BE2C (cell line): ENCODE measurements at regions not wholly inside any gene's neighbourhood (a gene's known extent, or its start where the extent isn't known, plus 50 kb on each side); places are given as distances from the start of the nearest gene placed in this dataset.

ENCODE experiments used
- DNase-seq: peaks from one replicate; pipeline ENCODE4 v3.0.0-alpha.2; 2020
- H3K27me3 ChIP-seq: fragments of 250-450 bp; sonication (Bioruptor Pico); 2 replicates; pipeline ENCODE4 v1.5.1; 2020; ENCODE audit warnings: mild to moderate bottlenecking
- H3K36me3 ChIP-seq: fragments of 250-450 bp; sonication (Bioruptor Pico); 2 replicates; pipeline ENCODE4 v1.5.1; 2020; ENCODE audit warnings: mild to moderate bottlenecking
- H3K4me1 ChIP-seq: fragments of 250-450 bp; sonication (Bioruptor Pico); 2 replicates; pipeline ENCODE4 v1.5.1; 2020
- H3K4me3 ChIP-seq: 2 replicates; pipeline ENCODE4 v1.5.1; 2011; ENCODE audit warnings: low read depth, low read length
- H3K9me3 ChIP-seq: fragments of 250-450 bp; sonication (Bioruptor Pico); 2 replicates; pipeline ENCODE4 v1.5.1; 2020
- TF ChIP-seq, protein P1 (sequence below): IDR thresholded peaks from 2 replicates; pipeline ENCODE4 v1.5.1; 2012; ENCODE audit warnings: mild to moderate bottlenecking, low read depth, low read length

DNA sequence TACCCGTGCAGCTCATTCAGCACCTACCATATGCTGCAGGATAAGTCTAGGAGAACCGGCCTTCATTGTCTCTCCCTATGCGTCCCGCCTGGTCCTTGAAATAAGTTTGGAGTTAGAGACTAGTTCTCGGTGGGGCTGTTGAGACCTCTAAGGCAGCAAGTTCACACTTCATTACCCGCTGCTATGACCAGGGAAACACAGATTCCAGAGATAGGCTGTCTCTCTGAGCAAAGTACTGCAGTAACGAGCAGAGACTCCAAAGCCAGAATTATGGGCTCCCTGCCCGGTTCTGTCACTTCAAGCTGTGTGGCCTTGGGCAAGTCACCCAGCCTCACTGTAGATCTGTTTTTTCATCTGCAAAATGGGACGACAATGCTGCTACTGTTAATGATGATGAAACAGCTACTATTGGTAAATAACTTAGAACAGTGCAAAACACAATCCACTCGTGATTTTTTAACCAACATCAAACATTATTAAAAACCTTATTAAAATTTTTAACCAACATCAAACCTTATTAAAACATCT is 184.1 kb downstream of the USP12 start:
- TF ChIP-seq, protein P1, sequence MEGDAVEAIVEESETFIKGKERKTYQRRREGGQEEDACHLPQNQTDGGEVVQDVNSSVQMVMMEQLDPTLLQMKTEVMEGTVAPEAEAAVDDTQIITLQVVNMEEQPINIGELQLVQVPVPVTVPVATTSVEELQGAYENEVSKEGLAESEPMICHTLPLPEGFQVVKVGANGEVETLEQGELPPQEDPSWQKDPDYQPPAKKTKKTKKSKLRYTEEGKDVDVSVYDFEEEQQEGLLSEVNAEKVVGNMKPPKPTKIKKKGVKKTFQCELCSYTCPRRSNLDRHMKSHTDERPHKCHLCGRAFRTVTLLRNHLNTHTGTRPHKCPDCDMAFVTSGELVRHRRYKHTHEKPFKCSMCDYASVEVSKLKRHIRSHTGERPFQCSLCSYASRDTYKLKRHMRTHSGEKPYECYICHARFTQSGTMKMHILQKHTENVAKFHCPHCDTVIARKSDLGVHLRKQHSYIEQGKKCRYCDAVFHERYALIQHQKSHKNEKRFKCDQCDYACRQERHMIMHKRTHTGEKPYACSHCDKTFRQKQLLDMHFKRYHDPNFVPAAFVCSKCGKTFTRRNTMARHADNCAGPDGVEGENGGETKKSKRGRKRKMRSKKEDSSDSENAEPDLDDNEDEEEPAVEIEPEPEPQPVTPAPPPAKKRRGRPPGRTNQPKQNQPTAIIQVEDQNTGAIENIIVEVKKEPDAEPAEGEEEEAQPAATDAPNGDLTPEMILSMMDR, result no peak
- peaks cover 15% of the 10 kb centered on the region for H3K4me1 ChIP-seq
- H3K4me3 ChIP-seq, result no peak overlapping the region
- DNase-seq, result no peak
- H3K9me3 ChIP-seq, result peaks cover under 1% of the 10 kb centered on the region; the same call in 1 of the 2 replicates
- no peaks in the 10 kb centered on the region for H3K27me3 ChIP-seq
- H3K36me3 ChIP-seq, result no peaks in the 10 kb centered on the region

GRCh38 chr13:26985285-26985878 is 186.2 kb downstream of the USP12 start:
- H3K36me3 ChIP-seq, result no peaks in the 10 kb centered on the region
- H3K4me1 ChIP-seq, result peaks cover 21% of the 10 kb centered on the region
- H3K27me3 ChIP-seq, result no peaks in the 10 kb centered on the region
- TF ChIP-seq, protein P1, result peak; percentile 86
- H3K9me3 ChIP-seq, result peaks cover 3% of the 10 kb centered on the region; the same call in 1 of the 2 replicates
- H3K4me3 ChIP-seq, result no peak overlapping the region
- DNase-seq, result peak; percentile 77

DNA sequence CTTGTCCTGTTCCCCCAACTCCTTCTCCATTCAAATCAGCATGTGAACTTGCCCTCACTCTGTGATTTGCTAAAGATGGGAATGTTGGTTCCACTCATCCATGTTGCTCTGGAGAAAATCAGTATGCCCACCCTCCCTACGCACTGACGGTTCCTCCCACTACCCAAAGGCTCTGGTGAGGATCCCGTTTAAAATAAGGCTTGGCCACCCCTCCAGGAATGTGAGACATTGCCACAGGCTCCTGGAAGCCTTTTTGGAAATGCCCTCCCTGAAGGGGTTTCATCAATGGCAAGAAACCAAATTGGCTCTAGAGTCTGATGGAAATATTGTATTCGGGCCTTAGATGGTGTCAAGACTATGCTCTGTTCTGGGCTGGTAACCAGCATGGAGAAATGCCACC is 187.3 kb downstream of the USP12 start:
- DNase-seq, result no peak
- no peaks in the 10 kb centered on the region for H3K36me3 ChIP-seq
- H3K9me3 ChIP-seq, result peaks cover 3% of the 10 kb centered on the region; the same call in 1 of the 2 replicates
- no peak overlapping the region for H3K4me3 ChIP-seq
- peaks cover 31% of the 10 kb centered on the region for H3K4me1 ChIP-seq
- TF ChIP-seq, protein P1, result no peak
- H3K27me3 ChIP-seq, result no peaks in the 10 kb centered on the region

DNA sequence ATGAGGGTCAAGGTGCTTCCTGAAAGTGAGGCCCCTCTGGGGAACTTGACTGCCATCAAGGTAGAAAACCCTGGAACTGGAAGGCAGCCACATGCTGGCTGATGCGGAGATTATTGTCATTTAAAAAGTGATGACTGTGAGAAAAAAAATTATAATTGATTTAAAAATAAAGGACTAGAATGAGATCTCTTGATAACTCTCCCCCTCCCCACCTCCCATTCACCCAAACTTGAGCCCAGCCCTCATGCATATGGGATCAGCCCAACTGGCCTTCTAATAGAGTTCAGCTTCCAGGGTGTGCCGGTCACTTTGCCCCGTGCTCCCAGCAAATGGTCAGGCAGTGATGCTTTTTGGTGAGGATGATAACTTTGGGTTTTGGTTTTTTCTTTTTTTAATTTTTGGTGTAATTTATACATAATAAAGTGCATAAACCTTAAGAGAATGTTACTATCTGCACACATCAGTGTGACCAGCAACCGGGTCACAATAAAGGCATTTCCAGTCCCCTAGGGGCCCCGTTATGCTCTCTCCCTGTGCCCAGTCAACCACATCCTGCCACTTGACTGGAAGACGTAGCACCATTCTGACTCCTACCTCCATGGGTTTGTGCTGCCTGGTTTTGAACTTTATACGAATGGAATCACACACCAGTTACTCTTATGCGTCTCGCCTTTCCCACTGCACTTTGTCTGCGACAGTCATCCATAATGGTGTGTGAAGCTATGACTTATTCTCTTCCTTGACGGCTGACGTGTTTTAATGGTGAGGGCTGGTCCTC is 187.9 kb downstream of the USP12 start:
- H3K27me3 ChIP-seq, result no peaks in the 10 kb centered on the region
- TF ChIP-seq, protein P1, result no peak
- H3K4me3 ChIP-seq, result peak overlapping the region; percentile 40
- DNase-seq, result no peak
- no peaks in the 10 kb centered on the region for H3K36me3 ChIP-seq
- peaks cover 3% of the 10 kb centered on the region; the same call in 1 of the 2 replicates for H3K9me3 ChIP-seq
- peaks cover 36% of the 10 kb centered on the region for H3K4me1 ChIP-seq

DNA sequence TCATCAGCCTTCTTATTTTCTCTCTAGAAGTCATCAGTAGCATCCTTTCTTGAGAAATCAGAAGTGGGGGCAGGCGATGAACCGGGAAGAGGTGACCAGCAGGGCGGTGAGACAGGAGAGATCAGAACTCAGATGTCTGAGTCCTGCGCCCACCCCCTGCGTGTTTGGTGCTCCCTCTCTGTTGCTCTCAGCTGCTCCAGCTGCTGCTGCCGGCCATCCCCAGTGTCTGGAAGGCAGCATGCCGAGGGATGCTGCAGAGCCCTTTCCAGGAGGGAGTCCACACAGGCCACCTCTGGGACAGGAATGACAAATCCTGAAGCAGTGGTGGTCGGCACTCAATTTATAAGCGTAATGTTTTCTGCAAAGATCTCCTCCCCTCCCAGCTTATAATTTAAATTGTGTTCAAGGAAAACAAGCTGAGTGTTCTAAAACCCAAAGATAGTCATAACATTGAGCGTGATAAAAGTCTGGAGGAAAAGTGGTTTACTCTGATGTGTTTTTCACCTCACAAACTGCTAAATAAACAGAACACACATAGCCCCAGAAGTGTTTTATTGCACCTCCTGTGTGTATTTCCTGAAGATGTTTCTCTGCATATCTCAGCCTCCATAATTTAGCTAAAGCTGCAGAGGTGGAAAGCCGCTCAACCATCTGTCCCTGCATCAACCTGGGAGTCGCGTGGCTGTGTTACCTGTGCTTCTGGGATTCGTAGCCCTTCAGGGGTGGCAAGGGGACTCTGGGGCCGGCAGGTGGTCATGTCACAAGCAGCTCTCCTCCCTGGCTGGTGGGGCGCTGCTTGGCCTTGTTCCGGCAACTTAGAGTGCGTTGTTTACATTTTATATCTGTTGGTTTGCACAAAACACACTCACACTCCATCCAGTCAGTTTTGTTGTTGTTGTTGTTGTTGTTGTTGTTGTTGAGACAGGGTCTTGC is 191.2 kb downstream of the USP12 start:
- H3K9me3 ChIP-seq, result peaks cover 3% of the 10 kb centered on the region; the same call in 1 of the 2 replicates
- TF ChIP-seq, protein P1, result no peak
- H3K4me1 ChIP-seq, result peaks cover 36% of the 10 kb centered on the region
- H3K4me3 ChIP-seq, result no peak overlapping the region
- peak; percentile 55 for DNase-seq
- no peaks in the 10 kb centered on the region for H3K27me3 ChIP-seq
- H3K36me3 ChIP-seq, result no peaks in the 10 kb centered on the region
